Lung (tissue), 11 donors: ENCODE measurements at regions not wholly inside any gene's neighbourhood (a gene's known extent, or its start where the extent isn't known, plus 50 kb on each side); places are given as distances from the start of the nearest gene placed in this dataset.

Experiments used
- ATAC-seq: fragments of 200-7000 bp; cut with Tn5 transposase; one replicate; pipeline ENCODE4 v1.9.1; 2020; ENCODE audit warnings: moderate number of reproducible peaks; ENCODE audit not compliant: insufficient read depth, low FRiP score
- DNase-seq, 3 donors: peaks; one replicate each; pipeline ENCODE4 v3.0.0-alpha.2; 2013 to 2017
- H3K27ac ChIP-seq, 2 donors: one replicate each; pipeline ENCODE4 v1.5.1; 2013; ENCODE audit warnings: mild to moderate bottlenecking in 2 of 2, moderate library complexity in 2 of 2, control low read depth in 1 of 2, inconsistent platforms in 1 of 2, low read depth in 1 of 2, low read length in 1 of 2
- H3K27me3 ChIP-seq, 3 donors: one replicate each; pipeline ENCODE4 v1.5.1; 2013; ENCODE audit warnings: low read length in 2 of 3; ENCODE audit not compliant: control insufficient read depth in 3 of 3, insufficient read depth in 3 of 3
- H3K36me3 ChIP-seq, 4 donors: one replicate each; pipeline ENCODE4 v1.5.1; 2013; ENCODE audit warnings: low read length in 4 of 4, mild to moderate bottlenecking in 1 of 4, moderate library complexity in 1 of 4; ENCODE audit not compliant: control insufficient read depth in 4 of 4, insufficient read depth in 4 of 4
- H3K4me1 ChIP-seq, 5 donors: one replicate each; pipeline ENCODE4 v1.5.1; 2013; ENCODE audit warnings: low read length in 5 of 5, mild to moderate bottlenecking in 2 of 5, moderate library complexity in 1 of 5; ENCODE audit not compliant: control insufficient read depth in 5 of 5, insufficient read depth in 5 of 5
- H3K4me3 ChIP-seq: one replicate; pipeline ENCODE4 v1.5.1; 2013; ENCODE audit warnings: mild to moderate bottlenecking, control low read depth, moderate library complexity
- H3K9ac ChIP-seq, 2 donors: one replicate each; pipeline ENCODE4 v1.5.1; 2013; ENCODE audit warnings: low read length in 2 of 2, control low read depth in 1 of 2; ENCODE audit not compliant: insufficient read depth in 1 of 2
- H3K9me3 ChIP-seq, 4 donors: one replicate each; pipeline ENCODE4 v1.5.1; 2013; ENCODE audit warnings: low read length in 3 of 4, mild to moderate bottlenecking in 1 of 4, moderate library complexity in 1 of 4; ENCODE audit not compliant: control insufficient read depth in 4 of 4, insufficient read depth in 3 of 4
- WGBS, 2 donors: extraction: QIAGEN DNeasy Blood & Tissue Kit; methylation state at CpG; one replicate each; pipeline ENCODE4 v1.1.7; 2013; 5-methylcytosine and 5-hydroxymethylcytosine counted together
- TF ChIP-seq, protein P1 (sequence below): IDR thresholded peaks from 2 replicates; pipeline ENCODE4 v1.5.1; 2012; ENCODE audit warnings: mild to moderate bottlenecking; ENCODE audit errors: control extremely low read depth, extremely low read depth
- donor health status: control.
- donor health status: control.
- donor health status: Bipolar disorder and iron deficiency.
- donor health status: healthy.
- donor health status: DM: yes; HTN: yes; CAD: no.

DNA sequence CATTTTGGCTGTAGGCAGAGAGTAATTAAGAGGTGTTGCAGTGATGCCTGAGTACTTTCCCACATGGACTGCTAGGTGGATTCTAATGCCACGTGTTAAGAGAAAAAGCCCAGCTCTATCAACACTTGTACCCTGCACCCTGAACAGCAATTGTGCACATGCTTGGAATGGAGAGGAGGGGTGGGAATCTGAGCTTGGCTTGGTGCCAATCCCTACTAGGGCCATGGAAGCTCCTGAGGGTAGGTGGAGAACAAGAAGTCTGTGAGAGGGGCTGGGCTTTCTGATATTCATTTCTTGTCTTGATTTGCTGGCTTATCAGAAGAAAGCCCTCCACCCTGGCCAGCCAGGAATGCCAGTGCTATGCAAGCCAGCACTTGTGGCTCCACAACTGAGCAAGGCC is 292.2 kb downstream of the KCNS3 start:
- Histone ChIP-seq H3K9ac (no peak overlapping the region), H3K27ac (peak overlapping the region in 1 of 2 donors; percentile 45), H3K27me3 (no peaks in the 10 kb centered on the region), H3K4me3 (no peak overlapping the region), H3K4me1 (peaks cover 0 to 26% (median 14%) of the 10 kb centered on the region in 5 donors), H3K36me3 (no peaks in the 10 kb centered on the region), H3K9me3 (no peaks in the 10 kb centered on the region)
- ATAC-seq (no peak), DNase-seq (peak in 1 of 3 donors; percentile 62)
- 57 to 72% methylated on average over 1 of the region's 1 CpG for WGBS, 2 donors
- TF ChIP-seq, protein P1, sequence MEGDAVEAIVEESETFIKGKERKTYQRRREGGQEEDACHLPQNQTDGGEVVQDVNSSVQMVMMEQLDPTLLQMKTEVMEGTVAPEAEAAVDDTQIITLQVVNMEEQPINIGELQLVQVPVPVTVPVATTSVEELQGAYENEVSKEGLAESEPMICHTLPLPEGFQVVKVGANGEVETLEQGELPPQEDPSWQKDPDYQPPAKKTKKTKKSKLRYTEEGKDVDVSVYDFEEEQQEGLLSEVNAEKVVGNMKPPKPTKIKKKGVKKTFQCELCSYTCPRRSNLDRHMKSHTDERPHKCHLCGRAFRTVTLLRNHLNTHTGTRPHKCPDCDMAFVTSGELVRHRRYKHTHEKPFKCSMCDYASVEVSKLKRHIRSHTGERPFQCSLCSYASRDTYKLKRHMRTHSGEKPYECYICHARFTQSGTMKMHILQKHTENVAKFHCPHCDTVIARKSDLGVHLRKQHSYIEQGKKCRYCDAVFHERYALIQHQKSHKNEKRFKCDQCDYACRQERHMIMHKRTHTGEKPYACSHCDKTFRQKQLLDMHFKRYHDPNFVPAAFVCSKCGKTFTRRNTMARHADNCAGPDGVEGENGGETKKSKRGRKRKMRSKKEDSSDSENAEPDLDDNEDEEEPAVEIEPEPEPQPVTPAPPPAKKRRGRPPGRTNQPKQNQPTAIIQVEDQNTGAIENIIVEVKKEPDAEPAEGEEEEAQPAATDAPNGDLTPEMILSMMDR: no peak

DNA sequence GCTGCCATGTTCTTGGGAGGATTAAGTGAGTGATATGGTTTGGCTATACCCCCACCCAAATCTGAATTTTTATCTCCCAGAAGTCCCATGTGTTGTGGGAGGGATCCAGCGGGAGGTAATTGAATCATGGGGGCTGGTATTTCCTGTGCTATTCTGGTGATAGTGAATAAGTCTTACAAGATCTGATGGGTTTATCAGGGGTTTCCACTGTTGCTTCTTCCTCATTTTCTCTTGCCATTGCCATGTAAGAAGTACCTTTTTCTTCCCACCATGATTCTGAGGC is 291.4 kb downstream of the KCNS3 start:
- TF ChIP-seq, protein P1: no peak
- ATAC-seq (no peak), DNase-seq (no peak)
- H3K27ac ChIP-seq: no peak overlapping the region
- no peak overlapping the region for H3K9ac ChIP-seq
- H3K36me3 ChIP-seq: no peaks in the 10 kb centered on the region
- H3K27me3 ChIP-seq: no peaks in the 10 kb centered on the region
- 80 to 81% methylated on average over 1 of the region's 1 CpG for WGBS, 2 donors
- H3K4me1 ChIP-seq: peaks cover 0 to 26% (median 14%) of the 10 kb centered on the region in 5 donors
- no peaks in the 10 kb centered on the region for H3K9me3 ChIP-seq
- H3K4me3 ChIP-seq: no peak overlapping the region

DNA sequence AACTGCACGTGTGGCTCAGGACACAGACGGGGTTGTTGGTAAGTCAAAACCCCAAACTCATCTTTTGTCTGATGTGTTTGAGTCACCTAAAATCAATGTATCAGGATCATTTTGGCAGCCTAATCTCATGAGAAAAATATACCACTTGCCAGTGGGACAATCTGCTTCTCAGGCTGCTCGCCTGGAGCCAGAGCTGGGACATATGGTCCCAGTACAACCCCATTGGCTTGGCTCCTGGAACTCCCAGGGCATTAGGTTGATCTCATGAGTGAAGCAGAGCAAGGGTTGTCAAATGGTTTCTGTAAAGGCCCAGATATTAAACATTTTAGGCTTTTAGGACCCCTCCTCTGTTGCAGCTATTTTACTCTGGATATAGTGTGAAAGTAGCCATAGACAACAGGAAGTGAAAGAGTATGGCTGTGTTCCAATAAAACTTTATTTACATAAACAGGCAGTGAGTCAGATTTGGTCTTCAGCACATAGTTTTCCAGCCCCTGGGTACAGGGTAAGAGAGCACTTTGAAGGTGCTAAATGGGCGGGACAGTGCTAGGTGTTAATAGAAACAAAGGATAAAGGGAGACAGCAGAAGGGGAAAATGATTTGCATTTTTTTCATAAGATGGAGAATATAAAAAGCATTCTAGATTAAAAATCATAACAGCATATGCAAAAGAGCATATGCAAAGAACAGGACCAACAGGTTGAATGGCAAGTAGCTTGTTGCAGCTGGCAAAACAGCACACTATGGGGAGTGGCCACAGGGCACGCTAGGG is 290.8 kb downstream of the KCNS3 start:
- 91 to 93% methylated on average over 5 of the region's 5 CpGs for WGBS, 2 donors
- DNase-seq (no peak), ATAC-seq (no peak)
- no peak overlapping the region for H3K4me3 ChIP-seq
- H3K4me1 ChIP-seq: peaks cover 0 to 26% (median 14%) of the 10 kb centered on the region in 5 donors
- TF ChIP-seq, protein P1: no peak
- no peaks in the 10 kb centered on the region for H3K9me3 ChIP-seq
- H3K27me3 ChIP-seq: no peaks in the 10 kb centered on the region
- no peak overlapping the region for H3K9ac ChIP-seq
- H3K36me3 ChIP-seq: no peaks in the 10 kb centered on the region
- no peak overlapping the region for H3K27ac ChIP-seq

DNA sequence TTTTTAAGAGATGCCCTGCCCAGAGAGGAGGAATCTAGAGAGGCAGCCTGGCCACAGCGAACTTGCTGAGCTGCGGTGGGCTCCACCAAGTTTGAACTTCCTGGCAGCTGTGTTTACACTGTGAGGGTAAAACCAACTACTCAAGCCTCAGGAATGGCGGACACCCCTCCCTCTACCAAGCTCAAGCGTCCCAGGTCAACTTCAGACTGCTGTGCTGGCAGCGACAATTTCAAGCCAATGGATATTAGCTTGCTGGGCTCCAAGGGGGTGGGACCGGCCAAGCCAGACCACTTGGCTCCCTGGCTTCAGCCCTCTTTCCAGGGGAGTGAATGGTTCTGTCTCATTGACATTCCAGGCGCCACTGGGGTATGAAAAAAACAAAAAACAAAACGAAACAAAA is 289.4 kb downstream of the KCNS3 start:
- TF ChIP-seq, protein P1: no peak
- Histone ChIP-seq H3K9me3 (no peaks in the 10 kb centered on the region), H3K36me3 (no peaks in the 10 kb centered on the region), H3K27ac (peak overlapping the region in 1 of 2 donors; percentile 17), H3K27me3 (no peaks in the 10 kb centered on the region), H3K9ac (no peak overlapping the region), H3K4me1 (peaks cover 0 to 24% (median 10%) of the 10 kb centered on the region in 5 donors), H3K4me3 (no peak overlapping the region)
- no peak for DNase-seq
- peak; percentile 30 for ATAC-seq
- 64 to 74% methylated on average over 8 of the region's 8 CpGs for WGBS, 2 donors
